RWPE1 (cell line): ENCODE measurements at regions not wholly inside any gene's neighbourhood (a gene's known extent, or its start where the extent isn't known, plus 50 kb on each side); places are given as distances from the start of the nearest gene placed in this dataset.

Source experiments
- CTCF ChIA-PET: fragments of 350-600 bp; sonication (Branson Sonifier 250); formaldehyde crosslinking; extraction: SDS; loops from one replicate; lab custom pipeline; 2021; lab: Yijun Ruan, JAX
- POLR2A ChIA-PET: fragments of 400-600 bp; formaldehyde crosslinking; extraction: SDS; loops from one replicate; lab custom pipeline; 2020; ENCODE audit warnings: antibody characterized with exemption; ENCODE audit not compliant: low non-redundant PET; lab: Yijun Ruan, JAX
- DNase-seq: peaks from one replicate; pipeline ENCODE4 v3.0.0; 2012; ENCODE audit warnings: low spot score
- H3K27ac ChIP-seq: fragments of 450-650 bp; 2 replicates; pipeline ENCODE4 v1.5.1; 2017
- CTCF ChIP-seq: fragments of 450-650 bp; conservative IDR thresholded peaks from 2 replicates; pipeline ENCODE4 v1.5.1; 2017; ENCODE audit warnings: low read depth, mild to moderate bottlenecking

- no peak overlapping the region for H3K27ac ChIP-seq
- DNase-seq, result no peak
- ChIA-PET CTCF (interaction anchor here (0.6 kb wide), 1 partner anchor 164 kb away, joined by 3 read pairs; no protein-coding TSS in a partner anchor), POLR2A (no interaction called here)
- TF ChIP-seq CTCF, result no peak
Measured at GRCh38 chr6:14640631-14641030, 523.1 kb downstream of the CD83 start.

- TF ChIP-seq CTCF, result no peak
- ChIA-PET POLR2A (no interaction called here), CTCF (interaction anchor here (0.6 kb wide), 1 partner anchor 108 kb away, joined by 3 read pairs; no protein-coding TSS in a partner anchor)
- no peak overlapping the region for H3K27ac ChIP-seq
- no peak for DNase-seq
Measured at GRCh38 chr6:14641423-14642135, 524.0 kb downstream of the CD83 start.

- DNase-seq, result no peak
- no peak overlapping the region for H3K27ac ChIP-seq
- no peak for TF ChIP-seq CTCF
- ChIA-PET CTCF (no interaction called here), POLR2A (no interaction called here)
Measured at GRCh38 chr6:14642136-14642505, 524.5 kb downstream of the CD83 start.

GRCh38 chr6:14642842-14643241 is 525.3 kb downstream of the CD83 start:
- POLR2A ChIA-PET, result no interaction called here
- no peak for DNase-seq
- TF ChIP-seq CTCF, result no peak
- no peak overlapping the region for H3K27ac ChIP-seq
- CTCF ChIA-PET, result no interaction called here

GRCh38 chr6:14644381-14644780 is 526.8 kb downstream of the CD83 start:
- H3K27ac ChIP-seq, result no peak overlapping the region

GRCh38 chr6:14645221-14645620 is 527.6 kb downstream of the CD83 start:
- CTCF ChIA-PET, result no interaction called here
- no peak for TF ChIP-seq CTCF
- no peak for DNase-seq
- no peak overlapping the region for H3K27ac ChIP-seq
- POLR2A ChIA-PET, result no interaction called here

More at GRCh38 chr6:14644381-14644780, 526.8 kb downstream of the CD83 start:
- TF ChIP-seq CTCF, result no peak
- ChIA-PET CTCF (no interaction called here), POLR2A (no interaction called here)
- no peak for DNase-seq
